K562 (cell line): ENCODE measurements at regions not wholly inside any gene's neighbourhood (a gene's known extent, or its start where the extent isn't known, plus 50 kb on each side); places are given as distances from the start of the nearest gene placed in this dataset.

Experiments used
- ATAC-seq: fragments of 200-7000 bp; cut with Tn5 transposase; 3 replicates; pipeline ENCODE4 v1.9.1; 2020; ENCODE audit warnings: moderate library complexity
- BruUV-seq: library from RNA; stranded (reverse); fragments of 400-500 nt; replicated peaks from 2 replicates; lab custom pipeline; 2021; lab: Mats Ljungman, UMichigan
- CTCF ChIA-PET: fragments of 300-600 bp; formaldehyde crosslinking; extraction: SDS; loops from one replicate; lab custom pipeline; 2021; ENCODE audit warnings: low intra/inter-chr PET ratio; lab: Yijun Ruan, JAX
- POLR2A ChIA-PET: fragments of 300-600, 350-650 bp; sonication (Branson Sonifier 250); formaldehyde crosslinking; extraction: SDS; loops from one replicate; lab custom pipeline; 2021; ENCODE audit warnings: antibody characterized with exemption, inconsistent platforms; lab: Yijun Ruan, JAX
- DNase-seq, 4 experiments: peaks; one replicate each; pipeline versions ENCODE4 v3.0.0 to v3.0.0-alpha.2; 2011 to 2018; ENCODE audit warnings: low spot score in 3 of 4, mixed read lengths in 3 of 4; ENCODE audit errors: extremely low read depth in 1 of 4
- FAIRE-seq: peaks from 2 replicates; lab custom pipeline; 2011; peaks lifted over from hg19 to GRCh38; lab: Jason Lieb, UNC
- H2AFZ ChIP-seq: 2 replicates; pipeline ENCODE4 v1.6.0; 2011; ENCODE audit warnings: low read depth, low read length, control low read depth, inconsistent platforms
- H3K27ac ChIP-seq: fragments of 200-600 bp; 3 replicates; pipeline ENCODE4 v1.8.0; 2011; ENCODE audit warnings: low read depth, mild to moderate bottlenecking, control low read depth, inconsistent platforms, low read length, moderate library complexity, mixed read lengths; ENCODE audit errors: extremely low read depth
- H3K27me3 ChIP-seq, 2 experiments: fragments of 300-600 bp in 1 of 2; 2 replicates in 1 of 2; 3 replicates in 1 of 2; pipeline versions ENCODE4 v1.6.0 to v1.8.0; 2011; ENCODE audit warnings: inconsistent platforms in 2 of 2, low read length in 2 of 2, mild to moderate bottlenecking in 1 of 2, mixed read lengths in 1 of 2, moderate library complexity in 1 of 2; ENCODE audit not compliant: control insufficient read depth in 2 of 2, insufficient read depth in 2 of 2
- H3K36me3 ChIP-seq: fragments of 300-600 bp; 3 replicates; pipeline ENCODE4 v1.8.0; 2011; ENCODE audit warnings: mild to moderate bottlenecking, low read length, inconsistent platforms; ENCODE audit not compliant: control insufficient read depth, insufficient read depth
- H3K4me1 ChIP-seq, 2 experiments: fragments of 200-600 bp in 1 of 2; replicated peaks in 1 of 2; 2 replicates in 1 of 2; 3 replicates in 1 of 2; pipeline versions ENCODE4 v1.5.1 to v1.8.0; 2011; ENCODE audit warnings: inconsistent platforms in 2 of 2, low read length in 2 of 2, mild to moderate bottlenecking in 1 of 2, mixed read lengths in 1 of 2, moderate library complexity in 1 of 2; ENCODE audit not compliant: control insufficient read depth in 2 of 2, insufficient read depth in 2 of 2
- H3K4me2 ChIP-seq: 2 replicates; pipeline ENCODE4 v1.6.1; 2011; ENCODE audit warnings: low read length, control low read depth, inconsistent platforms, mixed read lengths; ENCODE audit not compliant: insufficient read depth
- H3K4me3 ChIP-seq: fragments of 200-600 bp; sonication (generic), shearing (Covaris generic); 2 replicates; pipeline ENCODE4 v1.5.1; 2016; ENCODE audit warnings: control low read depth, inconsistent platforms
- H3K79me2 ChIP-seq: fragments of 200-600 bp; 3 replicates; pipeline ENCODE4 v1.8.0; 2011; ENCODE audit warnings: low read length, inconsistent platforms; ENCODE audit not compliant: control insufficient read depth, insufficient read depth
- H3K9ac ChIP-seq, 2 experiments: 2 replicates each; pipeline versions ENCODE4 v1.6.0 to v1.6.1; 2011; ENCODE audit warnings: low read depth in 2 of 2, low read length in 2 of 2, control low read depth in 1 of 2, inconsistent platforms in 1 of 2, mild to moderate bottlenecking in 1 of 2, mixed read lengths in 1 of 2; ENCODE audit not compliant: insufficient read depth in 1 of 2
- H3K9me1 ChIP-seq: one replicate; pipeline ENCODE4 v1.6.0; 2011; ENCODE audit warnings: inconsistent platforms, mild to moderate bottlenecking, low read length, moderate library complexity; ENCODE audit not compliant: control insufficient read depth, insufficient read depth
- H3K9me3 ChIP-seq: replicated peaks from 2 replicates; pipeline ENCODE4 v1.5.1; 2011; ENCODE audit warnings: low read depth, low read length, inconsistent platforms; ENCODE audit not compliant: control insufficient read depth, insufficient read depth
- H4K20me1 ChIP-seq: replicated peaks from 2 replicates; pipeline ENCODE4 v1.6.1; 2011; ENCODE audit warnings: low read length, inconsistent platforms, mixed read lengths; ENCODE audit not compliant: control insufficient read depth, insufficient read depth
- CAMTA2 ChIP-seq: fragments of 250-450 bp; sonication (Bioruptor Pico); conservative IDR thresholded peaks from 2 replicates; pipeline ENCODE4 v1.5.1; 2022
- EZH2 ChIP-seq: IDR thresholded peaks from 2 replicates; pipeline ENCODE4 v1.6.1; 2012; ENCODE audit warnings: low read depth, mild to moderate bottlenecking, inconsistent platforms, low read length, borderline replicate concordance
- ILF3 ChIP-seq: fragments of 450-650 bp; IDR thresholded peaks from 2 replicates; pipeline ENCODE4 v1.6.1; 2018; ENCODE audit warnings: antibody characterized with exemption, mild to moderate bottlenecking, moderate library complexity, borderline replicate concordance
- IRF1 ChIP-seq: sonication (generic); formaldehyde crosslinking; IDR thresholded peaks from 2 replicates; pipeline ENCODE4 v1.8.0; 2022; ENCODE audit warnings: missing genetic modification reagents, mild to moderate bottlenecking, borderline replicate concordance
- JUNB ChIP-seq: fragments of 450-650 bp; formaldehyde crosslinking; conservative IDR thresholded peaks from 2 replicates; pipeline ENCODE4 v1.4.0; 2020; ENCODE audit warnings: mild to moderate bottlenecking
- SREBF1 ChIP-seq: fragments of 150-350 bp; IDR thresholded peaks from 2 replicates; pipeline ENCODE4 v1.6.1; 2014; ENCODE audit warnings: antibody characterized with exemption, low read depth, low read length, borderline replicate concordance
- SRF ChIP-seq, 2 experiments: fragments of 250-450, 450-650 bp in 1 of 2; sonication (Bioruptor Pico) in 1 of 2; sonication (generic) in 1 of 2; formaldehyde crosslinking; IDR thresholded peaks; 2 replicates each; pipeline versions ENCODE4 v1.5.0 to v1.5.1; 2020 to 2022; ENCODE audit warnings: mild to moderate bottlenecking in 1 of 2, missing genetic modification reagents in 1 of 2
- USF2 ChIP-seq: sonication (generic); formaldehyde crosslinking; IDR thresholded peaks from 2 replicates; pipeline ENCODE4 v1.5.0; 2020; ENCODE audit warnings: missing genetic modification reagents
- WGBS: fragments of 100-300 bp; shearing (Covaris generic); methylation state at CpG from one replicate; pipeline ENCODE4 v1.1.6; 2016; ENCODE audit warnings: low coverage, mixed read lengths; ENCODE audit not compliant: insufficient coverage; ENCODE audit errors: missing lambda C conversion rate; 5-methylcytosine and 5-hydroxymethylcytosine counted together
- in situ Hi-C: fragments of 300-500 bp; cut with MboI; formaldehyde crosslinking; loops from 4 replicates; pipeline ENCODE4 v1.15.0; 2018; ENCODE audit warnings: inconsistent platforms, mixed read lengths
- intact Hi-C: fragments of 100-400 bp; cut with micrococcal nuclease; formaldehyde crosslinking; loops from 2 replicates; pipeline ENCODE4 v1.14.2; 2022
- TF ChIP-seq, protein P1 (sequence below), 2 experiments: IDR thresholded peaks; 2 replicates each; pipeline ENCODE4 v1.6.1; 2011; ENCODE audit warnings: borderline replicate concordance in 1 of 2, control low read depth in 1 of 2, low read depth in 1 of 2, low read length in 1 of 2, mild to moderate bottlenecking in 1 of 2, mixed read lengths in 1 of 2, moderate library complexity in 1 of 2; ENCODE audit not compliant: insufficient read depth in 1 of 2, insufficient read length in 1 of 2, poor library complexity in 1 of 2, severe bottlenecking in 1 of 2; ENCODE audit errors: extremely low read depth in 1 of 2

- ChIA-PET POLR2A (no interaction called here), CTCF (no interaction called here)
- intact Hi-C loops, result no loop called here
- FAIRE-seq, result no peak
- H3K36me3 ChIP-seq, result no peaks in the 10 kb centered on the region
- no peaks in the 10 kb centered on the region for H3K4me1 ChIP-seq
- H3K4me3 ChIP-seq, result no peak overlapping the region
- in situ Hi-C loops, result no loop called here
- H3K4me2 ChIP-seq, result no peak overlapping the region
- no peak overlapping the region for H2AFZ ChIP-seq
- H3K9ac ChIP-seq, result no peak overlapping the region
- TF ChIP-seq ILF3 (no peak), USF2 (CRISPR knock-in tag) (no peak), CAMTA2 (CRISPR knock-in tag) (no peak), SRF (CRISPR knock-in tag; IDR thresholded peaks at IDR 0.05) (no peak), SREBF1 (no peak), IRF1 (no peak), JUNB (CRISPR knock-in tag) (no peak), EZH2 (no peak)
- TF ChIP-seq, protein P1, sequence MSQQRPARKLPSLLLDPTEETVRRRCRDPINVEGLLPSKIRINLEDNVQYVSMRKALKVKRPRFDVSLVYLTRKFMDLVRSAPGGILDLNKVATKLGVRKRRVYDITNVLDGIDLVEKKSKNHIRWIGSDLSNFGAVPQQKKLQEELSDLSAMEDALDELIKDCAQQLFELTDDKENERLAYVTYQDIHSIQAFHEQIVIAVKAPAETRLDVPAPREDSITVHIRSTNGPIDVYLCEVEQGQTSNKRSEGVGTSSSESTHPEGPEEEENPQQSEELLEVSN (IDR thresholded peaks at IDR 0.05; ENCODE audit: borderline replicate concordance in 1 of 2, extremely low read depth in 1 of 2, insufficient read depth in 1 of 2, insufficient read length in 1 of 2, low read depth in 1 of 2, low read length in 1 of 2, poor library complexity in 1 of 2, severe bottlenecking in 1 of 2), result no peak
- no peaks in the 10 kb centered on the region for H4K20me1 ChIP-seq
- ATAC-seq, result no peak
- no peak overlapping the region for H3K27ac ChIP-seq
- no TSS peak for BruUV-seq
- no peaks in the 10 kb centered on the region for H3K79me2 ChIP-seq
- no peak for DNase-seq
- 2% methylated on average over 5 of the region's 5 CpGs for WGBS
- no peaks in the 10 kb centered on the region for H3K27me3 ChIP-seq
- no peaks in the 10 kb centered on the region for H3K9me3 ChIP-seq
- H3K9me1 ChIP-seq, result no peaks in the 10 kb centered on the region
Observed at GRCh38 chr18:40365526-40365925, 1589.5 kb upstream of the PIK3C3 start.
